ENCODE measurements at regions not wholly inside any gene's neighbourhood (a gene's known extent, or its start where the extent isn't known, plus 50 kb on each side); places are given as distances from the start of the nearest gene placed in this dataset.

GRCh38 chr16:74045513-74045912, 251.1 kb upstream of the PSMD7 start:
- dilution Hi-C loops (cut with HindIII; ENCODE audit: low sequenced_read_pairs, unreplicated experiment) (no loop called here), intact Hi-C loops (cut with micrococcal nuclease) (no loop called here), in situ Hi-C loops (cut with MboI; ENCODE audit: low sequenced_read_pairs) (no loop called here)
- DNase-seq (no peak), ATAC-seq (ENCODE audit: low read depth) (no peak)
- no peak overlapping the region for H3K9ac ChIP-seq (ENCODE audit: low read depth, low read length)
- H3K79me1 ChIP-seq (ENCODE audit: low read depth in 1 of 2, low read length in 2 of 2) = no peaks in the 10 kb centered on the region
- no peak overlapping the region for H4K91ac ChIP-seq (ENCODE audit: insufficient read depth, low read depth, low read length)
- H3K27ac ChIP-seq (ENCODE audit: insufficient read depth, low read length) = no peak overlapping the region
- H2AK9ac ChIP-seq (replicated peaks; ENCODE audit: low read depth, low read length, poor library complexity) = no peak overlapping the region
- no peaks in the 10 kb centered on the region for H3K9me1 ChIP-seq (ENCODE audit: insufficient read depth, low read length)
- ChIA-PET POLR2A (ENCODE audit: unreplicated experiment) (no interaction called here), CTCF (no interaction called here)
- H2AK5ac ChIP-seq (ENCODE audit: low read depth, low read length) = no peak overlapping the region
- no peak overlapping the region for H2BK120ac ChIP-seq (ENCODE audit: low read depth, low read length)
- H2AFZ ChIP-seq (replicated peaks; ENCODE audit: low read length, poor library complexity) = no peak overlapping the region
- no peak overlapping the region for H2BK20ac ChIP-seq (ENCODE audit: low read depth, low read length)
- no peaks in the 10 kb centered on the region for H3K27me3 ChIP-seq (ENCODE audit: control insufficient read depth, insufficient read depth, low read length)
- no peak overlapping the region for H2BK5ac ChIP-seq (ENCODE audit: low read depth, low read length, poor library complexity, severe bottlenecking)
- no peak overlapping the region for H4K8ac ChIP-seq (ENCODE audit: low read depth in 2 of 2, low read length in 2 of 2)
- no peaks in the 10 kb centered on the region for H3K4me1 ChIP-seq (ENCODE audit: control insufficient read depth, insufficient read depth, low read length)
- no peak overlapping the region for H3K4me3 ChIP-seq (ENCODE audit: insufficient read depth, low read depth, low read length)
- no TSS peak for BruUV-seq (replicated peaks)
- no peaks in the 10 kb centered on the region for H3K36me3 ChIP-seq (ENCODE audit: control insufficient read depth, insufficient read depth, low read length)
- no peak overlapping the region for H3K18ac ChIP-seq (ENCODE audit: low read depth, low read length)
- TF ChIP-seq FOS (IDR thresholded peaks at IDR 0.05; ENCODE audit: low read depth, low read length) (no peak), CHD1 (IDR thresholded peaks at IDR 0.05; ENCODE audit: low read depth, low read length) (no peak), POLR2A (IDR thresholded peaks at IDR 0.05; ENCODE audit: low read depth, low read length) (no peak), RFX5 (IDR thresholded peaks at IDR 0.05; ENCODE audit: low read depth, low read length) (no peak), NFE2L2 (IDR thresholded peaks at IDR 0.05; ENCODE audit: low read depth, low read length) (no peak), RCOR1 (IDR thresholded peaks at IDR 0.05; ENCODE audit: insufficient replicate concordance, low read length) (no peak), SMC3 (IDR thresholded peaks at IDR 0.05; ENCODE audit: low read depth, low read length) (no peak), CEBPB (IDR thresholded peaks at IDR 0.05; ENCODE audit: low read depth, low read length) (no peak)
- TF ChIP-seq, protein P1, sequence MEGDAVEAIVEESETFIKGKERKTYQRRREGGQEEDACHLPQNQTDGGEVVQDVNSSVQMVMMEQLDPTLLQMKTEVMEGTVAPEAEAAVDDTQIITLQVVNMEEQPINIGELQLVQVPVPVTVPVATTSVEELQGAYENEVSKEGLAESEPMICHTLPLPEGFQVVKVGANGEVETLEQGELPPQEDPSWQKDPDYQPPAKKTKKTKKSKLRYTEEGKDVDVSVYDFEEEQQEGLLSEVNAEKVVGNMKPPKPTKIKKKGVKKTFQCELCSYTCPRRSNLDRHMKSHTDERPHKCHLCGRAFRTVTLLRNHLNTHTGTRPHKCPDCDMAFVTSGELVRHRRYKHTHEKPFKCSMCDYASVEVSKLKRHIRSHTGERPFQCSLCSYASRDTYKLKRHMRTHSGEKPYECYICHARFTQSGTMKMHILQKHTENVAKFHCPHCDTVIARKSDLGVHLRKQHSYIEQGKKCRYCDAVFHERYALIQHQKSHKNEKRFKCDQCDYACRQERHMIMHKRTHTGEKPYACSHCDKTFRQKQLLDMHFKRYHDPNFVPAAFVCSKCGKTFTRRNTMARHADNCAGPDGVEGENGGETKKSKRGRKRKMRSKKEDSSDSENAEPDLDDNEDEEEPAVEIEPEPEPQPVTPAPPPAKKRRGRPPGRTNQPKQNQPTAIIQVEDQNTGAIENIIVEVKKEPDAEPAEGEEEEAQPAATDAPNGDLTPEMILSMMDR (conservative IDR thresholded peaks at IDR 0.05; ENCODE audit: low read depth, low read length) = no peak
- WGBS, 2 experiments (ENCODE audit: extremely low coverage in 2 of 2, insufficient read length in 1 of 2) = no CpG with 5 or more reads among the region's 3 CpGs
- no peak overlapping the region for H3K4ac ChIP-seq (ENCODE audit: low read depth, low read length)
- H3K9me3 ChIP-seq (ENCODE audit: control insufficient read depth, insufficient read depth, low read length) = no peaks in the 10 kb centered on the region
- H3K56ac ChIP-seq (ENCODE audit: extremely low read depth, insufficient read depth, low read length) = no peak overlapping the region
- H3K14ac ChIP-seq (replicated peaks; ENCODE audit: low read depth, low read length) = no peak overlapping the region
- H3K4me2 ChIP-seq (ENCODE audit: low read depth, low read length) = no peak overlapping the region
- no peaks in the 10 kb centered on the region for H4K20me1 ChIP-seq (ENCODE audit: insufficient read depth, low read length)
- H3K23ac ChIP-seq (ENCODE audit: low read depth, low read length) = no peak overlapping the region
- H4K5ac ChIP-seq (ENCODE audit: low read depth, low read length) = no peak overlapping the region
- no peak overlapping the region for H2BK15ac ChIP-seq (ENCODE audit: low read depth, low read length)
